Suprapubic skin (tissue), 4 donors: ENCODE measurements at regions not wholly inside any gene's neighbourhood (a gene's known extent, or its start where the extent isn't known, plus 50 kb on each side); places are given as distances from the start of the nearest gene placed in this dataset.

ENCODE experiments used
- DNase-seq, 2 donors: peaks; one replicate each; pipeline ENCODE4 v3.0.0-alpha.2; 2019; ENCODE audit warnings: low spot score in 2 of 2
- H3K27ac ChIP-seq: fragments of 200-600 bp; sonication (generic); one replicate; pipeline ENCODE4 v1.5.1; 2019
- H3K27me3 ChIP-seq: fragments of 200-600 bp; sonication (generic); one replicate; pipeline ENCODE4 v1.5.1; 2019
- H3K36me3 ChIP-seq: fragments of 200-600 bp; sonication (generic); one replicate; pipeline ENCODE4 v1.5.1; 2019
- H3K4me1 ChIP-seq: fragments of 200-600 bp; sonication (generic); one replicate; pipeline ENCODE4 v1.5.1; 2019
- H3K4me3 ChIP-seq: fragments of 200-600 bp; sonication (generic); one replicate; pipeline ENCODE4 v1.5.1; 2019; ENCODE audit warnings: mild to moderate bottlenecking
- H3K9me3 ChIP-seq: fragments of 200-600 bp; sonication (generic); one replicate; pipeline ENCODE4 v1.5.1; 2019
- CTCF ChIP-seq, 2 donors: fragments of 200-600 bp in 1 of 2; fragments of 450-650 bp in 1 of 2; sonication (generic) in 1 of 2; IDR thresholded peaks; one replicate each; pipeline ENCODE4 v1.5.1; 2016 to 2019; ENCODE audit warnings: antibody characterized with exemption in 2 of 2, mild to moderate bottlenecking in 1 of 2, moderate library complexity in 1 of 2
- EP300 ChIP-seq: sonication (generic); formaldehyde crosslinking; IDR thresholded peaks from one replicate; pipeline ENCODE4 v1.6.1; 2017; ENCODE audit warnings: antibody characterized with exemption
- POLR2A ChIP-seq, 2 donors: fragments of 450-650 bp; IDR thresholded peaks; one replicate each; pipeline ENCODE4 v1.6.1; 2017; ENCODE audit warnings: antibody characterized with exemption in 2 of 2, mild to moderate bottlenecking in 2 of 2, moderate library complexity in 2 of 2
- POLR2AphosphoS5 ChIP-seq, 3 donors: sonication (generic); formaldehyde crosslinking; IDR thresholded peaks; one replicate each; pipeline ENCODE4 v1.6.1; 2017; ENCODE audit warnings: antibody characterized with exemption in 3 of 3
- WGBS: methylation state at CpG from one replicate; pipeline ENCODE4 v1.1.5; 2018; 5-methylcytosine and 5-hydroxymethylcytosine counted together

- Histone ChIP-seq H3K4me1 (peaks cover 8% of the 10 kb centered on the region), H3K36me3 (no peaks in the 10 kb centered on the region), H3K9me3 (no peaks in the 10 kb centered on the region), H3K27me3 (no peaks in the 10 kb centered on the region), H3K27ac (no peak overlapping the region), H3K4me3 (no peak overlapping the region)
- 63% methylated on average over 3 of the region's 3 CpGs for WGBS
- TF ChIP-seq POLR2AphosphoS5 (IDR thresholded peaks at IDR 0.05) (no peak), CTCF (IDR thresholded peaks at IDR 0.05) (no peak), EP300 (no peak)
- no peak for DNase-seq
Observed at GRCh38 chr1:185672719-185673360, 61.4 kb upstream of the HMCN1 start.

- Histone ChIP-seq H3K4me3 (no peak overlapping the region), H3K27ac (no peak overlapping the region), H3K36me3 (no peaks in the 10 kb centered on the region), H3K4me1 (peaks cover 8% of the 10 kb centered on the region), H3K27me3 (no peaks in the 10 kb centered on the region), H3K9me3 (no peaks in the 10 kb centered on the region)
- 34% methylated on average over 6 of the region's 6 CpGs for WGBS
- DNase-seq: no peak
- no peak for TF ChIP-seq POLR2AphosphoS5 (IDR thresholded peaks at IDR 0.05)
- TF ChIP-seq EP300: no peak
- TF ChIP-seq CTCF (IDR thresholded peaks at IDR 0.05): peak in 1 of 2 donors; percentile 42
Observed at GRCh38 chr1:185670187-185670627, 64.0 kb upstream of the HMCN1 start.

GRCh38 chr1:185668013-185668412 lies 66.2 kb upstream of the HMCN1 start:
- Histone ChIP-seq H3K27ac (no peak overlapping the region), H3K4me3 (no peak overlapping the region), H3K4me1 (peaks cover 8% of the 10 kb centered on the region), H3K27me3 (no peaks in the 10 kb centered on the region), H3K9me3 (no peaks in the 10 kb centered on the region), H3K36me3 (no peaks in the 10 kb centered on the region)
- DNase-seq: no peak
- no peak for TF ChIP-seq EP300
- no peak for TF ChIP-seq CTCF (IDR thresholded peaks at IDR 0.05)
- TF ChIP-seq POLR2A (IDR thresholded peaks at IDR 0.05): no peak

- H3K27me3 ChIP-seq: no peaks in the 10 kb centered on the region
- no peak for DNase-seq
- TF ChIP-seq CTCF (IDR thresholded peaks at IDR 0.05) (no peak), POLR2A (IDR thresholded peaks at IDR 0.05) (no peak), EP300 (no peak), POLR2AphosphoS5 (IDR thresholded peaks at IDR 0.05) (no peak)
- H3K27ac ChIP-seq: no peak overlapping the region
- H3K4me1 ChIP-seq: peaks cover 8% of the 10 kb centered on the region
- H3K9me3 ChIP-seq: no peaks in the 10 kb centered on the region
- H3K4me3 ChIP-seq: no peak overlapping the region
- 93% methylated on average over 2 of the region's 2 CpGs for WGBS
- H3K36me3 ChIP-seq: no peaks in the 10 kb centered on the region
Observed at GRCh38 chr1:185666582-185666981, 67.6 kb upstream of the HMCN1 start.

- Histone ChIP-seq H3K27ac (no peak overlapping the region), H3K4me1 (no peaks in the 10 kb centered on the region), H3K9me3 (no peaks in the 10 kb centered on the region), H3K36me3 (no peaks in the 10 kb centered on the region), H3K4me3 (no peak overlapping the region), H3K27me3 (no peaks in the 10 kb centered on the region)
- WGBS: 40% methylated on average over 1 of the region's 1 CpG
- DNase-seq: no peak
- TF ChIP-seq EP300 (no peak), POLR2A (IDR thresholded peaks at IDR 0.05) (no peak)
Observed at GRCh38 chr1:185663771-185664296, 70.4 kb upstream of the HMCN1 start.

GRCh38 chr1:185663332-185663731 lies 70.9 kb upstream of the HMCN1 start:
- H3K9me3 ChIP-seq: no peaks in the 10 kb centered on the region
- no CpG with 5 or more reads among the region's 1 CpG for WGBS

More at GRCh38 chr1:185663332-185663731, 70.9 kb upstream of the HMCN1 start:
- Histone ChIP-seq H3K27me3 (no peaks in the 10 kb centered on the region), H3K4me1 (no peaks in the 10 kb centered on the region), H3K36me3 (no peaks in the 10 kb centered on the region), H3K4me3 (no peak overlapping the region), H3K27ac (no peak overlapping the region)
- no peak for DNase-seq
- TF ChIP-seq CTCF (IDR thresholded peaks at IDR 0.05): no peak
- no peak for TF ChIP-seq POLR2AphosphoS5 (IDR thresholded peaks at IDR 0.05)
- no peak for TF ChIP-seq POLR2A (IDR thresholded peaks at IDR 0.05)
- TF ChIP-seq EP300: no peak
